ENCODE measurements at regions not wholly inside any gene's neighbourhood (a gene's known extent, or its start where the extent isn't known, plus 50 kb on each side); places are given as distances from the start of the nearest gene placed in this dataset.

DNA sequence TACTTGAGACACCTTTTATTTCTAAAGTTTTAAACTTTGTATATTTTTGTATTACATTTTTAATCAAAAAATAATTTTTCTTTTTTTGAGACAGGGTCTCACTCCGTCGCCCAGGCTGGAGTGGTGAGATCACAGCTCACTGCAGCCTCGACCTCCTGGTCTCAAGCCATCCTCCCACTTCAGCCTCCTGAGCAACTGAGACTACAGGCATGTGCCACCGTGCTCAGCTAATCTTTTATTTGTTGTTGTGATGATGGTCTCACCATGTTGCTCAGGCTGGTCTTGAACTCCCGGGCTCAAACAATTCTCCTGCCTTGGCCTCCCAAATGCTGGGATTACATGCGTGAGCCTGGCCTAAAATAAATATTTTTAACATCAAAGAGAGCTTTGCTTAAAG is 218.7 kb upstream of the SH3BP4 start:
- no peak for TF ChIP-seq TAF1 (IDR thresholded peaks at IDR 0.05; ENCODE audit: low read depth, low read length)
- no peak for TF ChIP-seq POLR2A (IDR thresholded peaks at IDR 0.05; ENCODE audit: low read depth, low read length)

Measured in GM12891 (cell line).